Daoy (cell line): ENCODE measurements at regions not wholly inside any gene's neighbourhood (a gene's known extent, or its start where the extent isn't known, plus 50 kb on each side); places are given as distances from the start of the nearest gene placed in this dataset.
"Not testable (repeated sequence)": the region's sequence is repeated elsewhere in the genome, so short reads cannot be mapped to it uniquely, and the experiment has no call there.

Source experiments
- DNase-seq: peaks from one replicate; pipeline ENCODE4 v3.0.0-alpha.2; 2015; ENCODE audit warnings: low read depth

DNA sequence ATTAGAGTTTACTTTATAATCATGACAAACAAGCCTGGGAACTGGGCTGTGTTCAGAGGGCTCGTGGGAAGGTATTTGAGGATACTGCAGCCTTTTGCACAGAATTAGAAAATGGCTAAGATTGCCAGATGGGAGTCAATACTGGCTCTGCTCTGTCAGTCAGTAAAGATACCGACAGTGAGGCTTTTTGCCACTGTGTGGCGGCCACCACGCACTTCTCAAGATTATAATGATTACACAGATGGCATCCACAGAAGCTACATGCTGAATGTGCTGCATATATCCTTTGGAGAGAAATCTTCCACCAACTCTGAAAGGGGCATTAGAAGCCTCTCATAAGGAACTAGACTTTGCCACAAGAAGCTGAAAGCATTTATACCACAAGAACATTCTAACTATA lies 213.4 kb upstream of the PTBP2 start:
- DNase-seq, result no peak

DNA sequence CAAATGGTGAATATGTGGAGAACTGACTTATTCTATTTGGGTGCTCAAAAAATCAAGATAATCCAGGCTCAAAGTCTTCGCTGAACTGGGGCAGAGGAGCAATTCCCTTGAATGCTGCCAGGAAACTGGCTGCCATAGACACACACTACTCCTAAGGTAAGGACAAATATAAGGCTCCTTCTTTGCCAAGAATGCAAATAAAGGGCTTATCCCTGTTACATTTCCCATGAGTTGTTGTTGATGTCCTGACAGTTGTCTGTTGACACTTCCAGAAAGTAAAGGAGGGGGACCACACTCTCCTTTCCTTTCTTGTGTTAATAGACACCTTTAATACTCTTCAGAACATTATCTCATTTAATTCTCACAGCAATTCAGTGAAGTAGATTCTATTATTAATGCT lies 212.2 kb upstream of the PTBP2 start:
- no peak for DNase-seq

DNA sequence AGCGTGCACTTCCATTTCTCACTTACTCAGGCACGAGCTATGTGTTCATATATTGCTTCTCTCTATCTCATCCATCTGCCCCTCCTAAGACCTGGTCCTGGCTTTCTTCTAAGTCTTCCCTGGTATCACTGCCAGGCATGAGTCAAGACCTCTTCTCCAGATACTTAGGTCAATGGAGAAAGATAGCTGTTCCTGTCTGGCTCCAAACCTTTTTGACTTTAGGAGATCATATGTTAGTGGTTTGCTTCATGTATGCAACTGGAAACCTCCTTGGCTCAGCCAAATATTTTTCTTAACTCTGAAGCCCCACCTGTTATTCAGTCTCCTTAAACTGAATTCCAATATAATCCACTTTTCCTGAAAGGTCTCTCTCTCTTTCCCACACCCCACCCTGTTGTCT lies 211.6 kb upstream of the PTBP2 start:
- DNase-seq, result no peak

DNA sequence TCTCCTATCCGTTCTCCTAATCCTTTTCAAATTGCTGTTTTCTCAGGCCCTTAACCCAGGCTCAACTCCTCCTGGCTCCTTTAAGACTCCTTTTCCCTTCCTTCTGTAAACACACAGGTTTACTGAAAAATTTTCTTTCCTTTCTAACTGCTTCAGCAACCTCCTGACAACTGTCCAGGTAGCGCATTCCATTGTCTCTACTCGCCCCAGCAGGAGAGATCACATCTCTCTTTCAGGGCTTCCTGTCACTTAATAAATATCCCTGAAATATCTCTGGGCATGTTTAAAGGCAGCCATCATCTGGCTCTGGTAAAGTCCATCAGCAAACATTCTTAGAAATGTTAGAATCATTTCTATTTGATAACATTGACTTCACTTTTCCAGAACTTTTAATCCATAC lies 211.2 kb upstream of the PTBP2 start:
- DNase-seq, result no peak

DNA sequence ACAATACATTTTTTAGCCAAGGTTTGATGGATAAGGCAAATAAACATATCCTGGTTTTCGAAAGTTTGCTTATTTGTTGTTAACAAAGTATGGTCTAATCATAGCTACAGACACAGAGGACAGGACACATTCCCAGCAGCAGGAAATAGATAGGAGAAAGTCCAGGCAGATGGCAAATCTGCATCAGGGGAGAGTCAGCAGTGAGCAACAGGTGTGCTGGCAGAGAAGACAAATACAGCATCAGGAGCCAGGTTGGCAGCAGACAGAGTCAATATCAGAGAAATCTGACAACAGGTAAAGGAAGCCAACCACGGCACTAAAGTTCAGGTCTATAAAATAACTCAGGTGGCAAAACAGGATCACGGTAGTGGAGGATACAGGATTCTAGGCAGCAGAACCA lies 210.7 kb upstream of the PTBP2 start:
- DNase-seq, result no peak

DNA sequence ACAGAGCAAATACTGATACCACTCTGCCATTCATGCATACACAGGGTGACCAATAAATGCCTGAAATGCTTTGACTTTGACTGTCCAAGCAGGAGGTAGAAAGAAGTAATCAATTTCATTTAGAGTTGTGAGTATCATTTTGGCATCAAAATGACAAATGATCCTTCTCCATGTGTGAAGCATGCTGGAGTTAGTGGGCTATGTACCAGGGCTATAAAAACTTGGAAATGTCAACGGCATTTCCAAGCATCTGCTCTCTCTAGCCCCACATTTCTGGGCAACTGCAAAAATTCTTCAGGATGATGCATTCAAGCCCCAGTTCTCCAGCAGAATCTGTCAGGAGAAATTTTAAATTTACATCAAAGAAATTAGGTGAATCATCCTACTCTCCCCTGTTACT lies 208.4 kb upstream of the PTBP2 start:
- no peak for DNase-seq

DNA sequence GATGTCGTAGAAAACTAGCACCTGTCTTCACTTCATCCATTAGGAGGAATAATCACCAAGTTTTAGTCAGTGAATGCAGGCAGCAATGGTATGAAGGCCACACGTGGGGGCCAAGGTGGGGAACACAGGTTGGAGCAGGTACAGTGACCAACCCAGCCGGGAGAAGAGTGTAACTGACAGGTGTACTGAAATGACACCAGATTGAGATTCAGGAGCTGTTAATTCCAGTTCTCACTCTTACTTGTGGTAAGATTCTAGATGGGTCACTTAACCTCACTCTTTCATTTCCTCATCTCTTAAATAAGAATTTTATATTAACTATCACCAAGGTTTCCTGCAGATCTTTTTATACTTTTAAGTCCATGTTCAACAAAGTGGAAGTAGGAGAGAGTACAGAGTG lies 206.2 kb upstream of the PTBP2 start:
- no peak for DNase-seq

DNA sequence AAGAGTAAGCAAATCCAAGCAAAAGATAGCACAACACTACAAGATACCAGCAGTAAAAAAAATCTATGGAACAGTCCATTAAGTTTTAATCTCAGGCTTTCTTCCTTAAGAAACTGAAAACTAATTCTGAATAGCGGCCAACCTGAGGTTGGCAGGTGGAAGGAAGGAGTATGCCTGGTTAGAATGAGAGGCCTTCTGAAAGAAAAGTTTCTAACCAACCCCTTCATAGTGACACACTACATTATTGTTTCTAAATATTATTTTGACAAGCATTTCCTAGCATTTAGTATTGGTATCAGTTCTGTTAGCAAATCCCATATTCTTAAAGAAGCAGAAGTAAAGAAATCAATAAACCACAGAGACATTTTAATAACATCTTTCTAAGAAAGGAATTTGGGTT lies 205.7 kb upstream of the PTBP2 start:
- no peak for DNase-seq

DNA sequence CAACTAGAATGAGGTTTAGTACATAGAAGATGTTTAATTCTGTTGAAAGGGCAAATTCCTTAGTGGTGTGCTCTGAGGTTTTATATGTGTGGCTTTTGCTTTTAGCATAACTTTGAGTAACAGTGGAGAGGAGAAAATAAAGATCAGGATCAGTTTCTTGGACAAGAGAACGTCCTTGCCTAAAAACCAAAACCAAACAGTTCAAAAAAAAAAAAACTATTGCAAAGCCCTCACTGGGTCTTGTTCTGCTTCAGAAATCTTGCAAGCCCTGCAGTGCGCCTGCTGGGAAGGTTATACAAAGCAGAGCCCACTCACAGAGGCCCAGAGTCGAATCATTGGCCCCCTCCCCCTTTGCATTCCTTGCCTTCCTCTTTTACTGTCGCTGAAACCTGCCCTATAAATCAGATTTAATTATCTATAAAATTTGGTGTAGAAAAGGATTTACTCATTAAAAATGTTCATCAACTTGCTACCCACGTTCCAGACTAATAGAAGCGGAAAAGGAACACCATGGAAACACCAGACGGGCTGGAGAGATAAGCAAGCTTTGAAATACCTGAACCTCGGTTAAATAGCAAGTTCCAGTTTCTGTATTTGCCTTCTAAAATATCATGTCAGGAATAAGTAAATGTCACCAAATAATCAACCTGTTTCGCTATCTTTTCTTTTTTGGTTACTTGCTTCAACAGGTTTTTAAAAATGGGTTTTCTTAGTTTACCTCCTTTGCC lies 201.6 kb upstream of the PTBP2 start:
- DNase-seq, result no peak

DNA sequence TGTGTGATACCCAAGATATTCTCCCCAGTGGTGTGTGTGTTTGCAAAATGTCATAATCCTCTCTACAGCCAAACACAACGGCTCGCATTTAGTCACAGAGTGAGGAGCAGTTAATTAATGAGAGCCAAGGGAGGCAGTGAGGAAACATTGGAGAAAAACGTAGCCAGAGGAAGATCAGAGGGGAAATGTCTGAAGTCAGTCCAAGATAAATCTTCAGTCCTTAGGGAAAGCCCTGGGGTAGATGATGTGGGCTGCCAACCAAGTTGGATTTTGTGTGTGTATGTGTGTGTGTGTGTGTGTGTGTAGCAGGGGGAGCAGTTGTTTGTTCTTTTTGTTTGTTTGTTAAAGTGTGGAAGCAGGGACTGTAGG lies 201.0 kb upstream of the PTBP2 start:
- DNase-seq, result peak; percentile 36

DNA sequence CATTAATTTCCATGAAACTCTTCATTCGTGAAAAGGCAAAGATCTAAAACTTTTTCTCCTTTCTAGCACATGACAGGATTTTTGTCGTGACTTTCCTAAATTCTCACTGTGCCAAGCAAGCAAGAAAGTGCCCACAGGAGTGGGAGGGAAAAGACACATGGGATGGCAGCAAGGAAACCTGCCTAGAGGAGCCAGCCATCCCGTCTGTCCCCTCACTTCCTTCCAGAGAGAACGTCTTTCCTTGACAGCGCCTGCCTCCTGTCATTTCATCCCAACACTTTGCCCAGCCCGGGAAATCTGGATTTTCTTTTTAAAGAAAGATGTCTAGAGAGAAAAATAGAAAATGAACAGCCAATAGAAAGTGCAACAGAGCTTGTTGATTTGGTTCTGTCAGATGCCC lies 200.6 kb upstream of the PTBP2 start:
- no peak for DNase-seq

DNA sequence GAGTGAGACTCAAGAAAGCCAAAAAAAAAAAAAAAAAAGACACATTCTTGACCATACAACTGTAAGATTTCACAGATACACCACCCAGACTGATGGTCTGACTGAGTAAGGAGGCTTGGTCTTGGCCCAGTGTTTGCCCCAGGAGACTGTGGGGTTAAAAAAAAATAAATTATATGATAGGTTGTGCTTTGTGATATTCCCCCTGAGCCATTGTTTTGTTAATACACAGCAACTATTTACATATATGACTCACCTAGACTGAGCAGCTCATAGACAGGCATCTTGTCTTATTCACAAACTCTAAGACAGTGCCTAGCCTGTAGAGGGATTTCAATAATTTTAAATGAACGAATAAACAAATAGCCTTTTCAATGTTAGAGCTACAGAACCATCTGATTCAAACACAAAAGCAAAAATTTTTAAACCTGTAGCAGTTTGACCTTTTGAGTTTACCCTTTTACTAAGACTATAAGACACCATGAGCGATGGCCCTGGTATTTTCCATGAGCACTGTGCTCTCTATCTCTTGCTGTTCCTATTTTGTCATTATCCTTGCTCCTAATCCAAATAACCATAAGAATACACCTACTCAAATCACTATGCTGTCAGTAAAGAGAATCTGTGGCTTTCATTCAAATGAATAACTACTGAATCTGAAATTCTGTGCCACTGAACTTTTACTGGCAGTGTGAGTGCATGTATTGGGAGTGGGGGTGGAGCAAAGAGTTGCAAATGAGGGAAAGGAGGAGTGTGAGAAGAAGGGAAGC lies 199.4 kb upstream of the PTBP2 start:
- peak; percentile 42 for DNase-seq

DNA sequence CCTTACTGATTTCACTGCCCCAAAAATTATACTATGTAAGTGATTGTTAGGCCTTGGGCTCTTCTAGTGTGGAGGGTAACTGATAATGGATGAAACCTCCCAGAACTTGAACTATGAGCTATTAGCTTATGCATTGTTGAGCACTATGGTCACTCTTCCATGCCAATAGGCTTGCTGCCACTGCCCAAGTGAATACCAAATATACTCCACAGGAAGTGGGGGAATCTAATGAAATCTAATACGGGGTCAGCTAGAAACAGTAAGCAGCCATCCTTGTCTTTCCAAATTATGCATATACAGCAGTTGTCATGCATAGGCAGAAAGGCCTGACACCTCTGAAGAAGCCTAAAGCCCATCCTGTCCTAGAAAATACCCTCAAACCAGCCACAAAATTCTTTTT lies 198.7 kb upstream of the PTBP2 start:
- DNase-seq, result peak; percentile 12

DNA sequence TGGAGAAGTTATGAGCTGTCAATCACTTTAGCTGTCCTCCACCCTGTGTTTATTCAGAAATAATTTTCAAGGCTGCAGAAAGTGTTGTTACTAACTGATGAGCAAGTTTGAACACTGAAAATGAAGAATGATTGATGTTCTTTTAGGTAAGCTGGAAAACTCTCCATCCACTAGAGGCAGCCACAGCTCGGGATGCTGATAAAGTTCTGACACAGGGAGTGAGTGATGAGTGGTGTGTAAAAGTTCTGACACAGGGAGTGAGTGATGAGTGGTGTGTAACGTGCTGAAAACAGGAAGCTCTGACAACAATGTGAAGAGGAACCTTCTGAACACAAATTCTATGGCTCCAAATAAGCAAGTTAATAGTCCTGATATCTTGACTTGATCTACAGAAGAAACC lies 197.5 kb upstream of the PTBP2 start:
- no peak for DNase-seq

DNA sequence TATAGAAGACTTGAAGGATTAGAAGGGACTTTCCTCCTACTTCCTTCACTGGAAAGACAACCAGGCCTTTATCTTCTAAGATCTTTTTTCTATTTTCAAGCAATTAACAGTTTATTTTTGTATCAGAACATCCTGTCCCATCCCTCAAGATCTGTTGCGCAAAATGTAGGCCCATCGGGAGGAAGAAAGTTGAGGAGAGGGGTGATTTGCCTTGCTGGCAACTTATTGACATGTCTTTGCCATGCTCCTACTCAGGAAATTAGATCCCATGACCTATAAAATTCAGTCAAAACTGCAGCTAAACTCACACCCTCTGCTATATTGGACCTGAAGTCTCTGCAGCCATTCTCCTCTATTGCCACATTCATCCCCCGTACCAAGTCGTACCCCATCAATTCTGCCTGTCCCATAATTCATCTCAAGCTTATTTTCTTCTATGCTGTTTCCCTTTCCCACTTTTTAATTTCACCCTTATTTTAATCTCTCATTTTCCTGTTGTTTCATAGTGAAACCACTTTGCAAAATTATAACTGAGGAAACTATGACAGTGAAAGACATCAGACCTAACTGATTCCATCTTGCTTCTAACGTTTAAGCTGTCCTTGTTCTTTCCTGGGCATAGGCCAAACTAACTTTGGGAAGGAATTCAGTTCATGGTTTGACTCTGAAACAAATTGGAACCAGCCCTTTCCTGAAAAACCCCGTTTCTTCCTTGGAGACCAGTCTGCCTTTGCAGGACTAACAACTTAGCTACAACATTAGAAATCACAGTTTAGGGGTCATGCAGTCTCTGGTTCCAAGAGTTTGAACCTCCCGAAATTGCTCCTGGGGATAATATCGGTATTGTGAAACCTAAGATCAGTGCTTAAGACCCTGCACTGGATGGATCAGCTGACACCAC lies 195.7 kb upstream of the PTBP2 start:
- no peak for DNase-seq

DNA sequence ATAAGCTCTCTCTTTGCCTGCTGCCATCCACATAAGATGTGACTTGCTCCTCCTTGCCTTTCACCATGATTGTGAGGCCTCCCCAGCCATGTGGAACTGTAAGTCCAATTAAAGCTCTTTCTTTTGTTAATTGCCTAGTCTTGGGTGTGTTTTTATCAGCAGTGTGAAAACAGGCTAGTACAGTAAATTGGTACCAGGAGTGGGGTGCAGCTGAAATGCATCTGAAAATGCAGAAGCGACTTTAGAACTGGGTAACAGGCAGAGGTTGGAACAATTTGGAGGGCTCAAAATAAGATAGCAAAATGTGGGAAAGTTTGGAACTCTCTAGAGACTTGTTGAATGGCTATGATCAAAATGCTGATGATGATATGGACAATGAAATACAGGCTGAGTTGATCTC lies 192.9 kb upstream of the PTBP2 start:
- DNase-seq, result not testable (repeated sequence)

DNA sequence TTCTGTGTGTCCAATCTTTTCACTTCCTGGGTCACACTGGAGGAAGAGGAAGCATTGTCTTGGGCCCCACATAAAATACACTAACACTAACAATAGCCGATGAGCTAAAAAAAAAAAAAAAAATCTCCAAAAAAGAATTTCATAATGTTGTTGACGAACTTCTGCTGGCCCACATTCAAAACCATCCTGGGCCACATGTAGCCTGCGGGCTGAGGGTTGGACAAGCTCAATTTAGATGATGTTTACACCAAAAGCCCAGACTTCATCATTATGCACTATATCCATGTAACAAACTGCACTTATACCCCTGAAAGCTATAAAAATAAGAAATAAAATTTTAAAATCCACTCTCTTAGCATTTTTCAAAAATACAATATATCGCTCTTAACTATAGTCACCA lies 187.8 kb upstream of the PTBP2 start:
- no peak for DNase-seq

DNA sequence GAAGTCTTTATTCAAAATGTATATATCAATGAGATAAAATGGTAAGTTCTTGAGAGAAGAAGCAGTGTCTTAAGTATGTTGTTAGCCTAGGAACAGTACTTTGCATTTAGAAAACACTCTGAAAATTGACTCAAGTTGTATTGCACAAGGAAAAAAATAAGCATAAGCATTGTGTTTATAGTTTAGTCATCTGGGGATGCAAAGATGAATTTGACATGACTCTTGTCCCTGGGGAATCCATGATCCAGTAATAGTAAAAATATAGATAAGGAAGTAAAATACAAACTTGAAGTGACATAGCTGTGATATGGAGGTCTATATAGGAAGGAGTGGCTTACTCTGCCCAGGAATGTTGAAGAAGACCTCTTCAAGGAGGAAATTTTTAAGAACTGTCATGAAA lies 185.0 kb upstream of the PTBP2 start:
- DNase-seq, result no peak

DNA sequence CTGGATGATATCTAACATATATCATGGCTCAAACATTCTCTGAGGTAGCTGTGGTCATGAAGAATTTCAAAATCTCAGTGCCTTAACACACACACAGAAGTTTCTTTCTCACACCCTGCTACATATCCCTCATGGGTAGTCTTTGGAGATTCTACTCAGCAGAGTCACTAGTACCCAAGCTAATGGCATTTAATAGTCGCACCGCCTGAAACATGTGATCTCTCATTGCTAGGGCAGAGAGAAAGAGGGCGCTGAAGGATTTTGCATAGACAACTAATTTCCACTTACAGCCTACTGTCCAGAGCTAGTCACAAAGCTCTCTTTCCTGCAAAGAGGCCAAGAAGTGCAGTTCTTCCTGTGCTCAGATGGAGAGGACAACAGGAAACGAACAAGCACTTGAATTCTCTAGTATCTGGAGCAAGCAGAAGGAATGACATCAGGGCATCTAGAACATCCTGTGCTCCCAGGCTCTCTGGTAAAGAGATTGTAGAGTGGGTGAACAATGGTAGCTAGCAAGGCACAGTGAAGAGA lies 183.4 kb upstream of the PTBP2 start:
- DNase-seq, result peak; percentile 40

DNA sequence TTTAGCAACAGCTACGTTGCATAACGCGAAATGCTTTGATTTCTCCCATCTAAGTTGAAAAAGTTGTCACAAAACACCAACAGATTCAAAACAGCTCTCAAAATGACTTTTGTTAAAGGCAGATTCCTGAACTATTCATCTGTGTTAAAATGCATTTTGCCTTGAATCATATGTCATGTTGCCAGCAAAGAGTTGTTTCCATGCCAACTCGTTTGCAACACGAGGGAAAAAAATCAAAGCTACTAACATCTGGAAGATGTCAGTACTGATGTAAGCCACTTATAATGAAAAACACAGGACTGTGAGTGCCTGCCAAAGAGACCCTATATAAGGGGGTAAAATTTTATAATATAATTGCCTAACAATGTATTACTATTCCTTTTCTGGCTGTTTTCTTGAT lies 182.7 kb upstream of the PTBP2 start:
- DNase-seq, result peak; percentile 27

DNA sequence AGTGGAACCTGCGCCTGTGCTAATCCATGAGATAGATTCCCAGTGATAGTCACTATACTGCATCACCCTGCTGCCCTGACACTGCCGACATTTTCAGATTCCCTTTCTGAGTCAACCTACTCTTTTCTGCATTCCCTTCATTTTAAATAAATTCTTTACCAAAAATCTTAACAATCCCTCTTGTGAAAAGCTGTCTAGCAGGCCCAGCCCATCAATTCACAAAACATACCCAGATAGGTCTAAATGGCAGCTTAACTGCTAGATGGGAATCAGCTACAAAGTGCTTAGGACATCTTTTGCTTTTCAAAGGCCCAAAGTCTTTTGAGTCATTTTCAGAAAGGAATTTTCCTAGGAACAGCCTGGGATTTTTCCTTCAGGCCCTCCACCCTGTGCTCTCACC lies 180.1 kb upstream of the PTBP2 start:
- DNase-seq, result no peak

DNA sequence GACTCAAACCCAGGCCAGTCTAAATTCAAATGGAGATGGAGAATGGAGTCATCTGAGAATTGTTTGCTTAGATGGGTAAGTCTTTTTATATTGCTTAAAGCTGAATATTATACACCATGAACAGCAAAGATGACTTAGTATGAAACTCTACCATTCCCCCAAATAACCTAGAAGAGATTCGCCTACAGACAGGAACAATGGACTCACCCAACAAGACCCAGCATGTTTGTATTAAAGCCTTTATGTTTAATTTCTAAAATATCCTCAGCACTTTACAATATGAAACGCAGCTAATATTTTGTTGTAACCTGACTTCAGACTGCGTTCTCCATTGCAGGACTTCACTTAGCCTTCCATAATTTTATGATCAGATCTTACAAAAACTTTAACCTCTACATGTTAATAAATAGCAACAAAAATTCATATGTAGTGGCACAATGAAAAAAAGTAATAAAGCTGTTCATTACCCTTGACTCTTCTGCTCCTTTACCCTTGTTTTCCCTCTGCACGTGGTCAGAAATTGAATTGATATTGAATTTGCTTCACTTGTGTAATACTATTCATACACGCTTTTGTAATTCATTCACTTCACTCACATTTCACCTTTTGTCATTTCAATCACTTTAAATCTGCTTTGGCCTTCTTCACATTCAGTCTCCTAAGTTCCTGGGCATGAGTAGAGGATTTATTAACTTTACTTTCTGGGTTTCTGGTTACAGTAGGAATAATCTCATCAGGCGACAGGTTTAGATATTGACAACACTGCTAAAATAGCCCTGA lies 177.3 kb upstream of the PTBP2 start:
- DNase-seq, result no peak
